ENCODE measurements at regions not wholly inside any gene's neighbourhood (a gene's known extent, or its start where the extent isn't known, plus 50 kb on each side); places are given as distances from the start of the nearest gene placed in this dataset.
"Not testable (repeated sequence)": the region's sequence is repeated elsewhere in the genome, so short reads cannot be mapped to it uniquely, and the experiment has no call there.

GRCh38 chr6:68233623-68234022 is 401.5 kb upstream of the ADGRB3 start:
- DNase-seq = no peak

GRCh38 chr6:68229566-68229965 is 405.5 kb upstream of the ADGRB3 start:
- DNase-seq = no peak

GRCh38 chr6:68226460-68226859 is 408.6 kb upstream of the ADGRB3 start:
- DNase-seq = no peak

GRCh38 chr6:68225729-68226128 is 409.4 kb upstream of the ADGRB3 start:
- DNase-seq = no peak

GRCh38 chr6:68211242-68211795 is 423.8 kb upstream of the ADGRB3 start:
- DNase-seq = no peak

- DNase-seq = not testable (repeated sequence)
Observed at GRCh38 chr6:68207612-68208011, 427.5 kb upstream of the ADGRB3 start.

- DNase-seq = no peak
Observed at GRCh38 chr6:68200929-68201328, 434.2 kb upstream of the ADGRB3 start.

GRCh38 chr6:68197356-68197755 is 437.7 kb upstream of the ADGRB3 start:
- no peak for DNase-seq

- DNase-seq = no peak
Observed at GRCh38 chr6:68196645-68197044, 438.4 kb upstream of the ADGRB3 start.

GRCh38 chr6:68195753-68196152 is 439.3 kb upstream of the ADGRB3 start:
- not testable (repeated sequence) for DNase-seq

- DNase-seq = no peak
Observed at GRCh38 chr6:68194846-68195478, 440.1 kb upstream of the ADGRB3 start.

GRCh38 chr6:68192988-68193387 is 442.1 kb upstream of the ADGRB3 start:
- DNase-seq = no peak

GRCh38 chr6:68189217-68189815 is 445.8 kb upstream of the ADGRB3 start:
- no peak for DNase-seq

- no peak for DNase-seq
Observed at GRCh38 chr6:68186870-68187269, 448.2 kb upstream of the ADGRB3 start.

- DNase-seq = no peak
Observed at GRCh38 chr6:68182386-68182785, 452.7 kb upstream of the ADGRB3 start.

- not testable (repeated sequence) for DNase-seq
Observed at GRCh38 chr6:68181027-68181426, 454.1 kb upstream of the ADGRB3 start.

- no peak for DNase-seq
Observed at GRCh38 chr6:68173616-68174015, 461.5 kb upstream of the ADGRB3 start.

- no peak for DNase-seq
Observed at GRCh38 chr6:68169922-68170321, 465.2 kb upstream of the ADGRB3 start.

GRCh38 chr6:68167604-68168003 is 467.5 kb upstream of the ADGRB3 start:
- no peak for DNase-seq

GRCh38 chr6:68160812-68161211 is 474.3 kb upstream of the ADGRB3 start:
- not testable (repeated sequence) for DNase-seq

- DNase-seq = no peak
Observed at GRCh38 chr6:68160348-68160747, 474.7 kb upstream of the ADGRB3 start.

GRCh38 chr6:68159433-68159832 is 475.6 kb upstream of the ADGRB3 start:
- DNase-seq = no peak

- DNase-seq = no peak
Observed at GRCh38 chr6:68158256-68158655, 476.8 kb upstream of the ADGRB3 start.

- no peak for DNase-seq
Observed at GRCh38 chr6:68144667-68145066, 490.4 kb upstream of the ADGRB3 start.

- no peak for DNase-seq
Observed at GRCh38 chr6:68141190-68141589, 493.9 kb upstream of the ADGRB3 start.
